ENCODE measurements at regions not wholly inside any gene's neighbourhood (a gene's known extent, or its start where the extent isn't known, plus 50 kb on each side); places are given as distances from the start of the nearest gene placed in this dataset.

GRCh38 chr5:12794476-12795332 lies 890.5 kb upstream of the CTNND2 start:
- DNase-seq: no peak
- H3K36me3 Mint-ChIP-seq (ENCODE audit: low read depth): no peaks in the 10 kb centered on the region
- no peak overlapping the region for H3K27ac Mint-ChIP-seq
- H3K4me3 Mint-ChIP-seq: no peak overlapping the region
- H3K4me1 Mint-ChIP-seq (ENCODE audit: low read depth): no peaks in the 10 kb centered on the region
- peaks cover 37% of the 10 kb centered on the region for H3K9me3 Mint-ChIP-seq
- TF ChIP-seq CTCF (IDR thresholded peaks at IDR 0.05): no peak
- H3K27me3 Mint-ChIP-seq (ENCODE audit: insufficient read depth): peaks cover 2% of the 10 kb centered on the region; the same call in 1 of the 2 replicates

GRCh38 chr5:12793373-12793772 lies 889.1 kb upstream of the CTNND2 start:
- H3K36me3 Mint-ChIP-seq (ENCODE audit: low read depth): no peaks in the 10 kb centered on the region
- H3K27ac Mint-ChIP-seq: no peak overlapping the region
- no peak overlapping the region for H3K4me3 Mint-ChIP-seq
- no peak for DNase-seq
- H3K27me3 Mint-ChIP-seq (ENCODE audit: insufficient read depth): peaks cover 2% of the 10 kb centered on the region; the same call in 1 of the 2 replicates
- TF ChIP-seq CTCF (IDR thresholded peaks at IDR 0.05): no peak
- H3K4me1 Mint-ChIP-seq (ENCODE audit: low read depth): no peaks in the 10 kb centered on the region
- H3K9me3 Mint-ChIP-seq: peaks cover 46% of the 10 kb centered on the region

GRCh38 chr5:12780536-12780935 lies 876.3 kb upstream of the CTNND2 start:
- DNase-seq: no peak
- H3K4me1 Mint-ChIP-seq (ENCODE audit: low read depth): no peaks in the 10 kb centered on the region
- no peak overlapping the region for H3K4me3 Mint-ChIP-seq
- no peak for TF ChIP-seq CTCF (IDR thresholded peaks at IDR 0.05)
- no peaks in the 10 kb centered on the region for H3K36me3 Mint-ChIP-seq (ENCODE audit: low read depth)
- peaks cover 9% of the 10 kb centered on the region for H3K9me3 Mint-ChIP-seq
- no peaks in the 10 kb centered on the region for H3K27me3 Mint-ChIP-seq (ENCODE audit: insufficient read depth)
- no peak overlapping the region for H3K27ac Mint-ChIP-seq

GRCh38 chr5:12777342-12777741 lies 873.1 kb upstream of the CTNND2 start:
- no peak for TF ChIP-seq CTCF (IDR thresholded peaks at IDR 0.05)
- Mint-ChIP-seq H3K27me3 (ENCODE audit: insufficient read depth) (no peaks in the 10 kb centered on the region; the same call in 1 of the 2 replicates), H3K4me1 (ENCODE audit: low read depth) (no peaks in the 10 kb centered on the region), H3K36me3 (ENCODE audit: low read depth) (no peaks in the 10 kb centered on the region), H3K9me3 (peaks cover 20% of the 10 kb centered on the region), H3K4me3 (no peak overlapping the region), H3K27ac (no peak overlapping the region)
- no peak for DNase-seq

- no peaks in the 10 kb centered on the region; the same call in 1 of the 2 replicates for H3K27me3 Mint-ChIP-seq (ENCODE audit: insufficient read depth)
- H3K4me3 Mint-ChIP-seq: no peak overlapping the region
- H3K36me3 Mint-ChIP-seq (ENCODE audit: low read depth): no peaks in the 10 kb centered on the region
- no peaks in the 10 kb centered on the region for H3K4me1 Mint-ChIP-seq (ENCODE audit: low read depth)
- no peak overlapping the region for H3K27ac Mint-ChIP-seq
- no peak for DNase-seq
- H3K9me3 Mint-ChIP-seq: peaks cover 24% of the 10 kb centered on the region; the same call in 1 of the 2 replicates
- no peak for TF ChIP-seq CTCF (IDR thresholded peaks at IDR 0.05)
These were observed 868.0 kb upstream of the CTNND2 start for GRCh38 chr5:12772276-12772675.
